22Rv1 (cell line): ENCODE measurements at regions not wholly inside any gene's neighbourhood (a gene's known extent, or its start where the extent isn't known, plus 50 kb on each side); places are given as distances from the start of the nearest gene placed in this dataset.

Experiments
- CTCF ChIP-seq: fragments of 450-650 bp; IDR thresholded peaks from 2 replicates; pipeline ENCODE4 v1.5.1; 2017; ENCODE audit warnings: mild to moderate bottlenecking
- ZFX ChIP-seq: fragments of 450-650 bp; IDR thresholded peaks from 2 replicates; pipeline ENCODE4 v1.6.1; 2017; ENCODE audit warnings: antibody characterized with exemption, borderline replicate concordance

GRCh38 chr2:144580521-144581161, 60.7 kb upstream of the ZEB2 start:
- no peak for TF ChIP-seq CTCF
- TF ChIP-seq ZFX: no peak
